K562 (cell line): ENCODE measurements at regions not wholly inside any gene's neighbourhood (a gene's known extent, or its start where the extent isn't known, plus 50 kb on each side); places are given as distances from the start of the nearest gene placed in this dataset.

Experiments used
- ATAC-seq: fragments of 200-7000 bp; cut with Tn5 transposase; 3 replicates; pipeline ENCODE4 v1.9.1; 2020; ENCODE audit warnings: moderate library complexity
- BruUV-seq: library from RNA; stranded (reverse); fragments of 400-500 nt; replicated peaks from 2 replicates; lab custom pipeline; 2021; lab: Mats Ljungman, UMichigan
- CTCF ChIA-PET: fragments of 300-600 bp; formaldehyde crosslinking; extraction: SDS; loops from one replicate; lab custom pipeline; 2021; ENCODE audit warnings: low intra/inter-chr PET ratio; lab: Yijun Ruan, JAX
- POLR2A ChIA-PET: fragments of 300-600, 350-650 bp; sonication (Branson Sonifier 250); formaldehyde crosslinking; extraction: SDS; loops from one replicate; lab custom pipeline; 2021; ENCODE audit warnings: antibody characterized with exemption, inconsistent platforms; lab: Yijun Ruan, JAX
- DNase-seq, 4 experiments: peaks; one replicate each; pipeline versions ENCODE4 v3.0.0 to v3.0.0-alpha.2; 2011 to 2018; ENCODE audit warnings: low spot score in 3 of 4, mixed read lengths in 3 of 4; ENCODE audit errors: extremely low read depth in 1 of 4
- FAIRE-seq: peaks from 2 replicates; lab custom pipeline; 2011; peaks lifted over from hg19 to GRCh38; lab: Jason Lieb, UNC
- H2AFZ ChIP-seq: 2 replicates; pipeline ENCODE4 v1.6.0; 2011; ENCODE audit warnings: low read depth, low read length, control low read depth, inconsistent platforms
- H3K27ac ChIP-seq: fragments of 200-600 bp; 3 replicates; pipeline ENCODE4 v1.8.0; 2011; ENCODE audit warnings: low read depth, mild to moderate bottlenecking, control low read depth, inconsistent platforms, low read length, moderate library complexity, mixed read lengths; ENCODE audit errors: extremely low read depth
- H3K27me3 ChIP-seq, 2 experiments: fragments of 300-600 bp in 1 of 2; 2 replicates in 1 of 2; 3 replicates in 1 of 2; pipeline versions ENCODE4 v1.6.0 to v1.8.0; 2011; ENCODE audit warnings: inconsistent platforms in 2 of 2, low read length in 2 of 2, mild to moderate bottlenecking in 1 of 2, mixed read lengths in 1 of 2, moderate library complexity in 1 of 2; ENCODE audit not compliant: control insufficient read depth in 2 of 2, insufficient read depth in 2 of 2
- H3K36me3 ChIP-seq: fragments of 300-600 bp; 3 replicates; pipeline ENCODE4 v1.8.0; 2011; ENCODE audit warnings: mild to moderate bottlenecking, low read length, inconsistent platforms; ENCODE audit not compliant: control insufficient read depth, insufficient read depth
- H3K4me1 ChIP-seq, 2 experiments: fragments of 200-600 bp in 1 of 2; replicated peaks in 1 of 2; 2 replicates in 1 of 2; 3 replicates in 1 of 2; pipeline versions ENCODE4 v1.5.1 to v1.8.0; 2011; ENCODE audit warnings: inconsistent platforms in 2 of 2, low read length in 2 of 2, mild to moderate bottlenecking in 1 of 2, mixed read lengths in 1 of 2, moderate library complexity in 1 of 2; ENCODE audit not compliant: control insufficient read depth in 2 of 2, insufficient read depth in 2 of 2
- H3K4me2 ChIP-seq: 2 replicates; pipeline ENCODE4 v1.6.1; 2011; ENCODE audit warnings: low read length, control low read depth, inconsistent platforms, mixed read lengths; ENCODE audit not compliant: insufficient read depth
- H3K4me3 ChIP-seq: fragments of 200-600 bp; sonication (generic), shearing (Covaris generic); 2 replicates; pipeline ENCODE4 v1.5.1; 2016; ENCODE audit warnings: control low read depth, inconsistent platforms
- H3K79me2 ChIP-seq: fragments of 200-600 bp; 3 replicates; pipeline ENCODE4 v1.8.0; 2011; ENCODE audit warnings: low read length, inconsistent platforms; ENCODE audit not compliant: control insufficient read depth, insufficient read depth
- H3K9ac ChIP-seq, 2 experiments: 2 replicates each; pipeline versions ENCODE4 v1.6.0 to v1.6.1; 2011; ENCODE audit warnings: low read depth in 2 of 2, low read length in 2 of 2, control low read depth in 1 of 2, inconsistent platforms in 1 of 2, mild to moderate bottlenecking in 1 of 2, mixed read lengths in 1 of 2; ENCODE audit not compliant: insufficient read depth in 1 of 2
- H3K9me1 ChIP-seq: one replicate; pipeline ENCODE4 v1.6.0; 2011; ENCODE audit warnings: inconsistent platforms, mild to moderate bottlenecking, low read length, moderate library complexity; ENCODE audit not compliant: control insufficient read depth, insufficient read depth
- H3K9me3 ChIP-seq: replicated peaks from 2 replicates; pipeline ENCODE4 v1.5.1; 2011; ENCODE audit warnings: low read depth, low read length, inconsistent platforms; ENCODE audit not compliant: control insufficient read depth, insufficient read depth
- H4K20me1 ChIP-seq: replicated peaks from 2 replicates; pipeline ENCODE4 v1.6.1; 2011; ENCODE audit warnings: low read length, inconsistent platforms, mixed read lengths; ENCODE audit not compliant: control insufficient read depth, insufficient read depth
- CREBBP ChIP-seq: IDR thresholded peaks from one replicate; pipeline ENCODE4 v1.6.1; 2012; ENCODE audit warnings: low read depth, mild to moderate bottlenecking, control low read depth, inconsistent platforms, low read length
- E2F5 ChIP-seq: sonication (generic); formaldehyde crosslinking; IDR thresholded peaks from 2 replicates; pipeline ENCODE4 v1.8.0; 2022; ENCODE audit warnings: mild to moderate bottlenecking, missing genetic modification reagents
- EWSR1 ChIP-seq: fragments of 450-650 bp; IDR thresholded peaks from 2 replicates; pipeline ENCODE4 v1.6.1; 2018; ENCODE audit warnings: borderline replicate concordance, mild to moderate bottlenecking, low read depth, moderate library complexity; ENCODE audit not compliant: partially characterized antibody
- FOXA1 ChIP-seq: fragments of 450-650 bp; IDR thresholded peaks from 2 replicates; pipeline ENCODE4 v1.6.1; 2016; ENCODE audit warnings: mild to moderate bottlenecking, borderline replicate concordance
- HLTF ChIP-seq: fragments of 450-650 bp; IDR thresholded peaks from 2 replicates; pipeline ENCODE4 v1.6.1; 2016
- LCOR ChIP-seq: sonication (generic); formaldehyde crosslinking; IDR thresholded peaks from 2 replicates; pipeline ENCODE4 v1.8.0; 2022; ENCODE audit warnings: mild to moderate bottlenecking, missing genetic modification reagents
- PCBP1 ChIP-seq: fragments of 200-400 bp; formaldehyde crosslinking; IDR thresholded peaks from 2 replicates; pipeline ENCODE4 v1.6.1; 2018; ENCODE audit warnings: mild to moderate bottlenecking, low read depth, low read length; ENCODE audit not compliant: poor library complexity, severe bottlenecking
- POLR2A ChIP-seq: fragments of 450-650 bp; conservative IDR thresholded peaks from 2 replicates; pipeline ENCODE4 v1.6.1; 2016
- PREB ChIP-seq: sonication (generic); formaldehyde crosslinking; IDR thresholded peaks from 2 replicates; pipeline ENCODE4 v1.8.1; 2023; ENCODE audit warnings: mild to moderate bottlenecking, missing genetic modification reagents
- RFX7 ChIP-seq: fragments of 250-450 bp; sonication (Bioruptor Pico); IDR thresholded peaks from 2 replicates; pipeline ENCODE4 v1.5.1; 2021; ENCODE audit warnings: mild to moderate bottlenecking
- RHOXF2B ChIP-seq: fragments of 250-450 bp; sonication (Bioruptor Pico); conservative IDR thresholded peaks from 2 replicates; pipeline ENCODE4 v1.5.1; 2021
- STAT5B ChIP-seq: fragments of 250-450 bp; sonication (Bioruptor Pico); IDR thresholded peaks from 2 replicates; pipeline ENCODE4 v1.8.0; 2021; ENCODE audit warnings: mild to moderate bottlenecking, inconsistent platforms
- VEZF1 ChIP-seq: fragments of 200-800 bp; sonication (Bioruptor generic); IDR thresholded peaks from 2 replicates; pipeline ENCODE4 v1.6.1; 2017; ENCODE audit warnings: missing genetic modification characterization, missing compliant biosample characterization
- ZNF133 ChIP-seq: fragments of 250-450 bp; sonication (Bioruptor Pico); IDR thresholded peaks from 2 replicates; pipeline ENCODE4 v1.4.0; 2020; ENCODE audit warnings: mild to moderate bottlenecking
- ZNF197 ChIP-seq: fragments of 200-800 bp; sonication (Bioruptor generic); IDR thresholded peaks from 2 replicates; pipeline ENCODE4 v1.6.1; 2016; ENCODE audit warnings: low read depth, missing genetic modification characterization, missing compliant biosample characterization
- ZNF277 ChIP-seq: fragments of 250-450 bp; sonication (Bioruptor Pico); IDR thresholded peaks from 2 replicates; pipeline ENCODE4 v1.8.0; 2022; ENCODE audit warnings: inconsistent platforms, mild to moderate bottlenecking, moderate library complexity, borderline replicate concordance
- ZSCAN32 ChIP-seq: fragments of 450-650 bp; formaldehyde crosslinking; IDR thresholded peaks from 2 replicates; pipeline ENCODE4 v1.4.0; 2020; ENCODE audit warnings: mild to moderate bottlenecking, moderate library complexity
- WGBS: fragments of 100-300 bp; shearing (Covaris generic); methylation state at CpG from one replicate; pipeline ENCODE4 v1.1.6; 2016; ENCODE audit warnings: low coverage, mixed read lengths; ENCODE audit not compliant: insufficient coverage; ENCODE audit errors: missing lambda C conversion rate; 5-methylcytosine and 5-hydroxymethylcytosine counted together
- in situ Hi-C: fragments of 300-500 bp; cut with MboI; formaldehyde crosslinking; loops from 4 replicates; pipeline ENCODE4 v1.15.0; 2018; ENCODE audit warnings: inconsistent platforms, mixed read lengths
- intact Hi-C: fragments of 100-400 bp; cut with micrococcal nuclease; formaldehyde crosslinking; loops from 2 replicates; pipeline ENCODE4 v1.14.2; 2022
- TF ChIP-seq, protein P1 (sequence below): sonication (generic); formaldehyde crosslinking; IDR thresholded peaks from 2 replicates; pipeline ENCODE4 v1.9.0; 2022; ENCODE audit warnings: mild to moderate bottlenecking, missing genetic modification reagents

- TF ChIP-seq STAT5B (CRISPR knock-in tag): no peak
- no peak for TF ChIP-seq ZNF133
- no peak for TF ChIP-seq RFX7 (CRISPR knock-in tag)
- TF ChIP-seq, protein P1, sequence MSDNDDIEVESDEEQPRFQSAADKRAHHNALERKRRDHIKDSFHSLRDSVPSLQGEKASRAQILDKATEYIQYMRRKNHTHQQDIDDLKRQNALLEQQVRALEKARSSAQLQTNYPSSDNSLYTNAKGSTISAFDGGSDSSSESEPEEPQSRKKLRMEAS: no peak
Observed at GRCh38 chr2:58540681-58541080, 299.6 kb upstream of the FANCL start (continued).

- no peaks in the 10 kb centered on the region for H3K9me1 ChIP-seq
- no peak overlapping the region for H3K27ac ChIP-seq
- in situ Hi-C loops: no loop called here
- 45% methylated on average over 4 of the region's 4 CpGs for WGBS
- H3K4me2 ChIP-seq: no peak overlapping the region
- no peak for FAIRE-seq
- no peaks in the 10 kb centered on the region for H3K79me2 ChIP-seq
- no peaks in the 10 kb centered on the region for H3K9me3 ChIP-seq
- no peak for ATAC-seq
- CTCF ChIA-PET: no interaction called here
- H3K4me1 ChIP-seq: no peaks in the 10 kb centered on the region
- no peak overlapping the region for H3K9ac ChIP-seq
- POLR2A ChIA-PET: no interaction called here
- TF ChIP-seq FOXA1 (no peak), PREB (CRISPR knock-in tag) (no peak), POLR2A (no peak), ZNF197 (no peak), LCOR (CRISPR knock-in tag) (no peak), RHOXF2B (CRISPR knock-in tag) (no peak), ZNF277 (CRISPR knock-in tag) (no peak), EWSR1 (no peak), CREBBP (no peak), ZSCAN32 (CRISPR knock-in tag) (no peak), VEZF1 (CRISPR knock-in tag) (no peak), HLTF (no peak), E2F5 (CRISPR knock-in tag) (no peak), PCBP1 (no peak)
- no peaks in the 10 kb centered on the region for H3K36me3 ChIP-seq
- intact Hi-C loops: no loop called here
- no peak for DNase-seq
- 0 out of 5 replicates have a peak, but pooled peaks cover 0 to 2% of the 10 kb centered on the region in 2 experiments for H3K27me3 ChIP-seq
- no peaks in the 10 kb centered on the region for H4K20me1 ChIP-seq
- no peak overlapping the region for H2AFZ ChIP-seq
- no peak overlapping the region for H3K4me3 ChIP-seq
- BruUV-seq: no TSS peak
Observed at GRCh38 chr2:58539973-58540372, 298.8 kb upstream of the FANCL start.
